Activated naive CD8-positive, alpha-beta T cell treated with anti-CD3 and anti-CD28 coated beads for 36 hours (primary cell): ENCODE measurements at regions not wholly inside any gene's neighbourhood (a gene's known extent, or its start where the extent isn't known, plus 50 kb on each side); places are given as distances from the start of the nearest gene placed in this dataset.
"Not testable (repeated sequence)": the region's sequence is repeated elsewhere in the genome, so short reads cannot be mapped to it uniquely, and the experiment has no call there.

ENCODE experiments used
- DNase-seq: peaks from one replicate; pipeline ENCODE4 v3.0.0; 2021
- H3K27ac Mint-ChIP-seq: one replicate; pipeline ENCODE4 v1.8.0; 2022; ENCODE audit warnings: mild to moderate bottlenecking, moderate library complexity, mixed read lengths
- H3K27me3 Mint-ChIP-seq: one replicate; pipeline ENCODE4 v1.8.0; 2022; ENCODE audit warnings: mild to moderate bottlenecking, mixed read lengths
- H3K36me3 Mint-ChIP-seq: one replicate; pipeline ENCODE4 v1.8.0; 2021; ENCODE audit warnings: mild to moderate bottlenecking, mixed read lengths
- H3K4me1 Mint-ChIP-seq: one replicate; pipeline ENCODE4 v1.8.0; 2021; ENCODE audit warnings: mixed read lengths
- H3K4me3 Mint-ChIP-seq: one replicate; pipeline ENCODE4 v1.8.0; 2022; ENCODE audit warnings: mild to moderate bottlenecking, moderate library complexity, mixed read lengths
- H3K9me3 Mint-ChIP-seq: one replicate; pipeline ENCODE4 v1.8.0; 2022; ENCODE audit warnings: mixed read lengths

- Mint-ChIP-seq H3K9me3 (no peaks in the 10 kb centered on the region), H3K36me3 (no peaks in the 10 kb centered on the region), H3K27ac (no peak overlapping the region), H3K4me3 (no peak overlapping the region), H3K27me3 (peaks cover 28% of the 10 kb centered on the region), H3K4me1 (peaks cover 1% of the 10 kb centered on the region)
- DNase-seq: no peak
Observed at GRCh38 chr2:104945866-104946265, 92.0 kb downstream of the POU3F3 start.

GRCh38 chr2:104947456-104947855, 90.4 kb upstream of the MRPS9 start:
- not testable (repeated sequence) for H3K4me1 Mint-ChIP-seq

GRCh38 chr2:104952976-104953375, 84.9 kb upstream of the MRPS9 start:
- Mint-ChIP-seq H3K4me1 (no peaks in the 10 kb centered on the region), H3K27ac (no peak overlapping the region), H3K4me3 (no peak overlapping the region), H3K9me3 (peaks cover 8% of the 10 kb centered on the region), H3K27me3 (peaks cover 11% of the 10 kb centered on the region), H3K36me3 (no peaks in the 10 kb centered on the region)
- no peak for DNase-seq

More at GRCh38 chr2:104947456-104947855, 90.4 kb upstream of the MRPS9 start:
- not testable (repeated sequence) for H3K36me3 Mint-ChIP-seq, H3K9me3 Mint-ChIP-seq, H3K4me3 Mint-ChIP-seq, DNase-seq, H3K27ac Mint-ChIP-seq
- H3K27me3 Mint-ChIP-seq: peaks cover 22% of the 10 kb centered on the region

- DNase-seq: no peak
- peaks cover 3% of the 10 kb centered on the region for H3K4me1 Mint-ChIP-seq
Observed at GRCh38 chr2:104965900-104966299, 72.0 kb upstream of the MRPS9 start.

GRCh38 chr2:104969564-104969963, 68.3 kb upstream of the MRPS9 start:
- H3K4me1 Mint-ChIP-seq: peaks cover 3% of the 10 kb centered on the region
- H3K27me3 Mint-ChIP-seq: peaks cover 15% of the 10 kb centered on the region
- no peak for DNase-seq
- no peak overlapping the region for H3K27ac Mint-ChIP-seq
- H3K36me3 Mint-ChIP-seq: no peaks in the 10 kb centered on the region
- H3K4me3 Mint-ChIP-seq: no peak overlapping the region
- H3K9me3 Mint-ChIP-seq: peaks cover 7% of the 10 kb centered on the region

More at GRCh38 chr2:104965900-104966299, 72.0 kb upstream of the MRPS9 start:
- H3K36me3 Mint-ChIP-seq: no peaks in the 10 kb centered on the region
- no peak overlapping the region for H3K4me3 Mint-ChIP-seq
- H3K9me3 Mint-ChIP-seq: peaks cover 23% of the 10 kb centered on the region
- peaks cover 26% of the 10 kb centered on the region for H3K27me3 Mint-ChIP-seq
- no peak overlapping the region for H3K27ac Mint-ChIP-seq

GRCh38 chr2:104975371-104975770, 62.5 kb upstream of the MRPS9 start:
- no peak overlapping the region for H3K4me3 Mint-ChIP-seq
- peaks cover 11% of the 10 kb centered on the region for H3K4me1 Mint-ChIP-seq
- H3K36me3 Mint-ChIP-seq: no peaks in the 10 kb centered on the region
- H3K27me3 Mint-ChIP-seq: no peaks in the 10 kb centered on the region
- no peak for DNase-seq
- H3K9me3 Mint-ChIP-seq: no peaks in the 10 kb centered on the region
- H3K27ac Mint-ChIP-seq: no peak overlapping the region

GRCh38 chr2:104975851-104976250, 62.0 kb upstream of the MRPS9 start:
- peaks cover 11% of the 10 kb centered on the region for H3K4me1 Mint-ChIP-seq
- no peaks in the 10 kb centered on the region for H3K9me3 Mint-ChIP-seq
- H3K27ac Mint-ChIP-seq: no peak overlapping the region
- H3K27me3 Mint-ChIP-seq: no peaks in the 10 kb centered on the region
- DNase-seq: no peak
- H3K36me3 Mint-ChIP-seq: no peaks in the 10 kb centered on the region
- no peak overlapping the region for H3K4me3 Mint-ChIP-seq

GRCh38 chr2:104976603-104977120, 61.2 kb upstream of the MRPS9 start:
- peak; percentile 32 for DNase-seq
- Mint-ChIP-seq H3K4me1 (peaks cover 11% of the 10 kb centered on the region), H3K27me3 (no peaks in the 10 kb centered on the region), H3K36me3 (no peaks in the 10 kb centered on the region), H3K27ac (no peak overlapping the region), H3K4me3 (peak overlapping the region; percentile 57), H3K9me3 (no peaks in the 10 kb centered on the region)

GRCh38 chr2:104977958-104978357, 59.9 kb upstream of the MRPS9 start:
- DNase-seq: no peak
- no peaks in the 10 kb centered on the region for H3K27me3 Mint-ChIP-seq
- no peaks in the 10 kb centered on the region for H3K9me3 Mint-ChIP-seq
- H3K36me3 Mint-ChIP-seq: no peaks in the 10 kb centered on the region
- H3K4me3 Mint-ChIP-seq: no peak overlapping the region
- peaks cover 11% of the 10 kb centered on the region for H3K4me1 Mint-ChIP-seq
- no peak overlapping the region for H3K27ac Mint-ChIP-seq

GRCh38 chr2:104979786-104980185, 58.1 kb upstream of the MRPS9 start:
- H3K4me3 Mint-ChIP-seq, H3K27me3 Mint-ChIP-seq, H3K36me3 Mint-ChIP-seq, H3K9me3 Mint-ChIP-seq, DNase-seq, H3K27ac Mint-ChIP-seq: not testable (repeated sequence)
- H3K4me1 Mint-ChIP-seq: peaks cover 11% of the 10 kb centered on the region

GRCh38 chr2:104982111-104982510, 55.8 kb upstream of the MRPS9 start:
- DNase-seq: no peak
- H3K4me3 Mint-ChIP-seq: no peak overlapping the region
- peaks cover 5% of the 10 kb centered on the region for H3K4me1 Mint-ChIP-seq
- no peak overlapping the region for H3K27ac Mint-ChIP-seq
- no peaks in the 10 kb centered on the region for H3K36me3 Mint-ChIP-seq
- peaks cover 5% of the 10 kb centered on the region for H3K27me3 Mint-ChIP-seq
- no peaks in the 10 kb centered on the region for H3K9me3 Mint-ChIP-seq
